ENCODE measurements at regions not wholly inside any gene's neighbourhood (a gene's known extent, or its start where the extent isn't known, plus 50 kb on each side); places are given as distances from the start of the nearest gene placed in this dataset.
"Not testable (repeated sequence)": the region's sequence is repeated elsewhere in the genome, so short reads cannot be mapped to it uniquely, and the experiment has no call there.

DNA sequence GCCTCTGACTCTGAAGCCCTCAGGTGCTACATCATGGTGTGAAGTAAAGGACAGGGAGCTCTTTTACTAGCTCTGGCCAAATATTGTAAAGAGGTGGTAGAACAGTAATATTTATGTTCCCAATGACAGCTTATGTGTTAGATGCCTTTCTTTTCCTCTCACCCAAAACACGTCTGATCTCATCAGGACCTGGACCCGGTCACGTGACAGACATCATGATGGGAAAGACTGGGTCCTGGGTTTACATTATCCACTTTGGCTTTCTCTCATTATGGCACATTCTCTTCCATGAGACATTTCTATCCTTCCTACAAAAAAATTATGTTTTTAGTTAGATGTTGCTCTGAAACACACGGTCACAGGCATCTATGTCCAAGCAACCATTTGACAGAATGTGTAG is 548.7 kb upstream of the CDH7 start:
- Histone ChIP-seq H2AFZ (0 out of 2 replicates have a peak overlapping the region, but pooled peaks have one; percentile 64), H4K20me1 (ENCODE audit: insufficient read depth) (no peaks in the 10 kb centered on the region), H3K36me3 (ENCODE audit: low read depth) (no peaks in the 10 kb centered on the region), H3K9me3 (ENCODE audit: insufficient read depth, low read depth) (no peaks in the 10 kb centered on the region), H3K4me1 (replicated peaks; ENCODE audit: insufficient read depth) (no peaks in the 10 kb centered on the region), H3K27me3 (ENCODE audit: insufficient read depth, low read depth) (no peaks in the 10 kb centered on the region), H3K4me2 (no peak overlapping the region), H3K27ac (no peak overlapping the region), H3K4me3 (no peak overlapping the region), H3K9me2 (ENCODE audit: insufficient read depth) (no peaks in the 10 kb centered on the region; the same call in 1 of the 2 replicates), H3F3A (ENCODE audit: insufficient read depth, low read depth) (no peaks in the 10 kb centered on the region), H3K79me2 (ENCODE audit: low read depth) (no peaks in the 10 kb centered on the region)
- no TSS peak for BruUV-seq (replicated peaks)
- TF ChIP-seq EZH2 (IDR thresholded peaks at IDR 0.05; ENCODE audit: low read depth) (no peak), CTCF (conservative IDR thresholded peaks at IDR 0.05) (no peak)
- ChIA-PET CTCF (no interaction called here), POLR2A (ENCODE audit: unreplicated experiment) (no interaction called here)
- DNase-seq: no peak
- intact Hi-C loops (cut with micrococcal nuclease; ENCODE audit: unreplicated experiment): no loop called here

DNA sequence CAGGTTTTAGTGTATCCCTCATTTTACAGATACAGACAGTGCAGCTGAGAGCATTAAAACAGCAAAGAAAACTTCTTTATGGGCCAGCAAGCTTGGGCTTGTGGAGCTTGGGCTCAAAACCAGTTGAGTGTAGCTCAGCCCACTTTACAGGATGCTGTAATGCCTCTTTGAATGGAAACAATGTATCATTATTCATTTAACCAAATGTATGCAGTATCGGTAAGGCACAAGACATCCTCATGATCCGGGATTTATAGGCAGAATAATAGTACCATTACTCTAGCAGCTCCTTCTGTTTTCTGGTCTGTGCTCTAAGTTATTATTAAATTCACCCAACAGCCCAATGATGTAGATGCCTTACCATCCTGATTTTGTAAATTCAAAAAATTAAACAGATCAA is 575.1 kb upstream of the CDH7 start:
- H3K27ac ChIP-seq: no peak overlapping the region
- H2AFZ ChIP-seq: no peak overlapping the region
- no peaks in the 10 kb centered on the region for H3K36me3 ChIP-seq (ENCODE audit: low read depth)
- H3K9me2 ChIP-seq (ENCODE audit: insufficient read depth): no peaks in the 10 kb centered on the region
- DNase-seq: no peak
- POLR2A ChIA-PET (ENCODE audit: unreplicated experiment): no interaction called here
- BruUV-seq (replicated peaks): no TSS peak
- no peaks in the 10 kb centered on the region for H3K27me3 ChIP-seq (ENCODE audit: insufficient read depth, low read depth)
- intact Hi-C loops (cut with micrococcal nuclease; ENCODE audit: unreplicated experiment): no loop called here
- H3F3A ChIP-seq (ENCODE audit: insufficient read depth, low read depth): no peaks in the 10 kb centered on the region
- no peaks in the 10 kb centered on the region for H3K4me1 ChIP-seq (replicated peaks; ENCODE audit: insufficient read depth)
- H3K4me3 ChIP-seq: no peak overlapping the region
- no peak overlapping the region for H3K4me2 ChIP-seq
- no peaks in the 10 kb centered on the region for H4K20me1 ChIP-seq (ENCODE audit: insufficient read depth)
- no peaks in the 10 kb centered on the region for H3K9me3 ChIP-seq (ENCODE audit: insufficient read depth, low read depth)
- CTCF ChIA-PET: no interaction called here
- no peak for TF ChIP-seq EZH2 (IDR thresholded peaks at IDR 0.05; ENCODE audit: low read depth)
- TF ChIP-seq CTCF (conservative IDR thresholded peaks at IDR 0.05): no peak
- no peaks in the 10 kb centered on the region for H3K79me2 ChIP-seq (ENCODE audit: low read depth)

GRCh38 chr18:65162086-65162485 is 588.7 kb upstream of the CDH7 start:
- H3F3A ChIP-seq (ENCODE audit: insufficient read depth, low read depth); H2AFZ ChIP-seq; H3K27ac ChIP-seq; H4K20me1 ChIP-seq (ENCODE audit: insufficient read depth); H3K4me1 ChIP-seq (replicated peaks; ENCODE audit: insufficient read depth); H3K27me3 ChIP-seq (ENCODE audit: insufficient read depth, low read depth); H3K4me3 ChIP-seq; CTCF ChIA-PET; H3K9me2 ChIP-seq (ENCODE audit: insufficient read depth); H3K36me3 ChIP-seq (ENCODE audit: low read depth); DNase-seq; H3K9me3 ChIP-seq (ENCODE audit: insufficient read depth, low read depth); H3K79me2 ChIP-seq (ENCODE audit: low read depth); BruUV-seq (replicated peaks); POLR2A ChIA-PET (ENCODE audit: unreplicated experiment); H3K4me2 ChIP-seq; intact Hi-C loops (cut with micrococcal nuclease; ENCODE audit: unreplicated experiment): not testable (repeated sequence)

DNA sequence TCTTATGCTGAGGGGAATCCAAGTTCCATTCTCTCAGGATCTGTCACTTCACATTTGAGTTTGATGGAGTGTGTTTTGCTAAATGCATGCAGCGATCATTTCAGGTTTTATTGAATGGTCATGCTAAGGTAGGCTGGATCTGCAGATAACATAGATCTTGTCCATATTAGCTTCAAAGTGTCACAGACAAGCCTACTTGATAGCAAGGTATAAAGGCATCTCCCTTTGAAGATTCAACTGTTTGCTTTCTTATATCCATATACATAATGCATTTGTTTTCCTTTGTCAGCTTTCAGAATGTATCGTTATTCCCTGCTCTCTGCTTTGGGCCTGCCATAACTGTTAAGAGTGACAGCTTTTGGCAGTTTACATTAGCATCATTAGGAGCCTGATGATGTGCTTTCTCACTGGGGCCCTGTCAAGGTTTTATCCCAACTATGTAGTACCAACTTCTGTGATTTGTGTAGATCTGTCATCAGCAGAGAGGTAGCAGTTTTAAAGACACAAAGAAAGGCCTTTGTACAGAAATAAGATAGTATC is 604.3 kb upstream of the CDH7 start:
- no peak for DNase-seq
- Histone ChIP-seq H3K4me2 (no peak overlapping the region), H4K20me1 (ENCODE audit: insufficient read depth) (no peaks in the 10 kb centered on the region), H3K36me3 (ENCODE audit: low read depth) (no peaks in the 10 kb centered on the region), H3K9me2 (ENCODE audit: insufficient read depth) (no peaks in the 10 kb centered on the region), H3K27me3 (ENCODE audit: insufficient read depth, low read depth) (no peaks in the 10 kb centered on the region), H3K27ac (no peak overlapping the region), H3K4me1 (replicated peaks; ENCODE audit: insufficient read depth) (no peaks in the 10 kb centered on the region), H2AFZ (no peak overlapping the region), H3K9me3 (ENCODE audit: insufficient read depth, low read depth) (no peaks in the 10 kb centered on the region), H3K4me3 (no peak overlapping the region), H3F3A (ENCODE audit: insufficient read depth, low read depth) (no peaks in the 10 kb centered on the region), H3K79me2 (ENCODE audit: low read depth) (no peaks in the 10 kb centered on the region)
- intact Hi-C loops (cut with micrococcal nuclease; ENCODE audit: unreplicated experiment): no loop called here
- no peak for TF ChIP-seq EZH2 (IDR thresholded peaks at IDR 0.05; ENCODE audit: low read depth)
- no peak for TF ChIP-seq CTCF (conservative IDR thresholded peaks at IDR 0.05)
- BruUV-seq (replicated peaks): no TSS peak
- CTCF ChIA-PET: no interaction called here
- POLR2A ChIA-PET (ENCODE audit: unreplicated experiment): no interaction called here

Measured in PC-9 (cell line).